HL-60 (cell line): ENCODE measurements at regions not wholly inside any gene's neighbourhood (a gene's known extent, or its start where the extent isn't known, plus 50 kb on each side); places are given as distances from the start of the nearest gene placed in this dataset.

ENCODE experiments used
- CTCF ChIP-seq: IDR thresholded peaks from one replicate; pipeline ENCODE4 v1.5.1; 2011; ENCODE audit warnings: low read length, control low read depth, inconsistent platforms; ENCODE audit not compliant: insufficient read depth
- GABPA ChIP-seq: IDR thresholded peaks from 2 replicates; pipeline ENCODE4 v1.6.1; 2012; ENCODE audit warnings: low read depth
- REST ChIP-seq: IDR thresholded peaks from 2 replicates; pipeline ENCODE4 v1.6.1; 2012; ENCODE audit warnings: low read depth; ENCODE audit not compliant: insufficient replicate concordance
- SPI1 ChIP-seq: IDR thresholded peaks from 2 replicates; pipeline ENCODE4 v1.6.1; 2012; ENCODE audit warnings: low read depth, mild to moderate bottlenecking, borderline replicate concordance

- TF ChIP-seq SPI1 (no peak), CTCF (no peak), GABPA (no peak), REST (no peak)
Observed at GRCh38 chr4:122065915-122066314, 86.2 kb upstream of the BLTP1 start.
